ENCODE measurements at regions not wholly inside any gene's neighbourhood (a gene's known extent, or its start where the extent isn't known, plus 50 kb on each side); places are given as distances from the start of the nearest gene placed in this dataset.
A peak's percentile ranks its signal among the peaks of the same experiment; 100 is the strongest.

DNA sequence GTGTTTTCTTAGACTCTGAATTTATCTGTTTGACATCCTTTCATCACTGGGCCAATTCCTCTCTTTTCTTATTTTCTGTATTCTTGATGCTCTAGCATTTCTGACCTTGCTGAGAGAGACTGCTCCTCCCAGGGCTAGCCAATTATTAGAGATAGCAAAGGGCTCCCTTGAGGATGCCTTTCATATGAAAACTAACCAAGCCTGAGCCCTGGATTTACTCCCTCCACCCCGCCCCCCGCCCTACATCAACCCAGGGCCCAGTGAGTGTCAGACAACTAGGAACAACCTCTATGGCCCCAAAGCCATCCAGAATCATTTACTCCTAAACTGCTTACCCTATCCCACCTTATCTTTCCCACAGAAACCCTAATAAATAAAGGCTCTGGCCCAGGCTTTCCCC, 69.7 kb upstream of the LARS2 start:
- CTCF ChIA-PET = no interaction called here
- POLR2A ChIA-PET = no interaction called here
- peaks cover 0 to 4% (median 0%) of the 10 kb centered on the region in 5 experiments for H3K9me3 ChIP-seq (ENCODE audit: control extremely low read depth in 1 of 5, control insufficient read depth in 4 of 5, insufficient read depth in 2 of 5, low read depth in 1 of 5, low read length in 4 of 5)
- no peak for DNase-seq
- no peaks in the 10 kb centered on the region for H3K4me1 ChIP-seq (ENCODE audit: control extremely low read depth in 1 of 4, control insufficient read depth in 4 of 4, insufficient read depth in 4 of 4, low read length in 3 of 4)
- H3K4me3 ChIP-seq (ENCODE audit: control insufficient read depth in 1 of 7, extremely low read depth in 1 of 7, insufficient read depth in 4 of 7, low read depth in 2 of 7, low read length in 6 of 7) = no peak overlapping the region
- no peaks in the 10 kb centered on the region for H3K36me3 ChIP-seq (ENCODE audit: control insufficient read depth in 4 of 4, insufficient read depth in 4 of 4, low read length in 3 of 4)
- H3K27ac ChIP-seq (ENCODE audit: insufficient read depth in 1 of 2, low read depth in 1 of 2, low read length in 2 of 2, poor library complexity in 1 of 2, severe bottlenecking in 2 of 2) = no peak overlapping the region
- peaks cover 0 to 2% (median 0%) of the 10 kb centered on the region in 5 experiments for H3K27me3 ChIP-seq (replicated peaks in 2 of 5; ENCODE audit: control insufficient read depth in 4 of 5, insufficient read depth in 5 of 5, low read length in 4 of 5)
- WGBS (ENCODE audit: insufficient coverage) = no CpG with 5 or more reads among the region's 2 CpGs

GRCh38 chr3:45319231-45319995, 69.0 kb upstream of the LARS2 start:
- no peak overlapping the region for H3K4me3 ChIP-seq (ENCODE audit: control insufficient read depth in 1 of 7, extremely low read depth in 1 of 7, insufficient read depth in 4 of 7, low read depth in 2 of 7, low read length in 6 of 7)
- no peaks in the 10 kb centered on the region for H3K4me1 ChIP-seq (ENCODE audit: control extremely low read depth in 1 of 4, control insufficient read depth in 4 of 4, insufficient read depth in 4 of 4, low read length in 3 of 4)
- DNase-seq = no peak
- no peak overlapping the region for H3K27ac ChIP-seq (ENCODE audit: insufficient read depth in 1 of 2, low read depth in 1 of 2, low read length in 2 of 2, poor library complexity in 1 of 2, severe bottlenecking in 2 of 2)
- ChIA-PET POLR2A (no interaction called here), CTCF (no interaction called here)
- 95% methylated on average over 7 of the region's 10 CpGs for WGBS (ENCODE audit: insufficient coverage)
- peaks cover 0 to 2% (median 0%) of the 10 kb centered on the region in 5 experiments for H3K27me3 ChIP-seq (replicated peaks in 2 of 5; ENCODE audit: control insufficient read depth in 4 of 5, insufficient read depth in 5 of 5, low read length in 4 of 5)
- peaks cover 0 to 3% (median 0%) of the 10 kb centered on the region in 5 experiments for H3K9me3 ChIP-seq (ENCODE audit: control extremely low read depth in 1 of 5, control insufficient read depth in 4 of 5, insufficient read depth in 2 of 5, low read depth in 1 of 5, low read length in 4 of 5)
- no peaks in the 10 kb centered on the region for H3K36me3 ChIP-seq (ENCODE audit: control insufficient read depth in 4 of 4, insufficient read depth in 4 of 4, low read length in 3 of 4)

- ChIA-PET POLR2A (no interaction called here), CTCF (no interaction called here)
- Histone ChIP-seq H3K27me3 (replicated peaks in 2 of 5; ENCODE audit: control insufficient read depth in 4 of 5, insufficient read depth in 5 of 5, low read length in 4 of 5) (peaks cover 0 to 2% (median 0%) of the 10 kb centered on the region in 5 experiments), H3K27ac (ENCODE audit: insufficient read depth in 1 of 2, low read depth in 1 of 2, low read length in 2 of 2, poor library complexity in 1 of 2, severe bottlenecking in 2 of 2) (no peak overlapping the region), H3K4me1 (ENCODE audit: control extremely low read depth in 1 of 4, control insufficient read depth in 4 of 4, insufficient read depth in 4 of 4, low read length in 3 of 4) (no peaks in the 10 kb centered on the region), H3K9me3 (ENCODE audit: control extremely low read depth in 1 of 5, control insufficient read depth in 4 of 5, insufficient read depth in 2 of 5, low read depth in 1 of 5, low read length in 4 of 5) (peaks cover 0 to 3% (median 0%) of the 10 kb centered on the region in 5 experiments), H3K36me3 (ENCODE audit: control insufficient read depth in 4 of 4, insufficient read depth in 4 of 4, low read length in 3 of 4) (no peaks in the 10 kb centered on the region), H3K4me3 (ENCODE audit: control insufficient read depth in 1 of 7, extremely low read depth in 1 of 7, insufficient read depth in 4 of 7, low read depth in 2 of 7, low read length in 6 of 7) (no peak overlapping the region)
- 100% methylated on average over 2 of the region's 3 CpGs for WGBS (ENCODE audit: insufficient coverage)
- no peak for DNase-seq
Observed at GRCh38 chr3:45319996-45320305, 68.4 kb upstream of the LARS2 start.

GRCh38 chr3:45320986-45321385, 67.4 kb upstream of the LARS2 start:
- Histone ChIP-seq H3K27me3 (replicated peaks in 2 of 5; ENCODE audit: control insufficient read depth in 4 of 5, insufficient read depth in 5 of 5, low read length in 4 of 5) (no peaks in the 10 kb centered on the region), H3K4me1 (ENCODE audit: control extremely low read depth in 1 of 4, control insufficient read depth in 4 of 4, insufficient read depth in 4 of 4, low read length in 3 of 4) (no peaks in the 10 kb centered on the region), H3K36me3 (ENCODE audit: control insufficient read depth in 4 of 4, insufficient read depth in 4 of 4, low read length in 3 of 4) (no peaks in the 10 kb centered on the region), H3K4me3 (ENCODE audit: control insufficient read depth in 1 of 7, extremely low read depth in 1 of 7, insufficient read depth in 4 of 7, low read depth in 2 of 7, low read length in 6 of 7) (no peak overlapping the region), H3K27ac (ENCODE audit: insufficient read depth in 1 of 2, low read depth in 1 of 2, low read length in 2 of 2, poor library complexity in 1 of 2, severe bottlenecking in 2 of 2) (no peak overlapping the region), H3K9me3 (ENCODE audit: control extremely low read depth in 1 of 5, control insufficient read depth in 4 of 5, insufficient read depth in 2 of 5, low read depth in 1 of 5, low read length in 4 of 5) (no peaks in the 10 kb centered on the region)
- ChIA-PET POLR2A (no interaction called here), CTCF (interaction anchor here (1.3 kb wide), 1 partner anchor 83 kb away, joined by 3 read pairs; no protein-coding TSS in a partner anchor)
- WGBS (ENCODE audit: insufficient coverage) = 46% methylated on average over 5 of the region's 5 CpGs
- no peak for DNase-seq

- DNase-seq = peak in 2 of 3 donors; percentile 54 to 77
- Histone ChIP-seq H3K4me1 (ENCODE audit: control extremely low read depth in 1 of 4, control insufficient read depth in 4 of 4, insufficient read depth in 4 of 4, low read length in 3 of 4) (no peaks in the 10 kb centered on the region), H3K27me3 (replicated peaks in 2 of 5; ENCODE audit: control insufficient read depth in 4 of 5, insufficient read depth in 5 of 5, low read length in 4 of 5) (no peaks in the 10 kb centered on the region), H3K27ac (ENCODE audit: insufficient read depth in 1 of 2, low read depth in 1 of 2, low read length in 2 of 2, poor library complexity in 1 of 2, severe bottlenecking in 2 of 2) (no peak overlapping the region), H3K4me3 (ENCODE audit: control insufficient read depth in 1 of 7, extremely low read depth in 1 of 7, insufficient read depth in 4 of 7, low read depth in 2 of 7, low read length in 6 of 7) (no peak overlapping the region), H3K9me3 (ENCODE audit: control extremely low read depth in 1 of 5, control insufficient read depth in 4 of 5, insufficient read depth in 2 of 5, low read depth in 1 of 5, low read length in 4 of 5) (no peaks in the 10 kb centered on the region), H3K36me3 (ENCODE audit: control insufficient read depth in 4 of 4, insufficient read depth in 4 of 4, low read length in 3 of 4) (no peaks in the 10 kb centered on the region)
- ChIA-PET CTCF (interaction anchor here (1.3 kb wide), 1 partner anchor 82 kb away, joined by 3 read pairs; no protein-coding TSS in a partner anchor), POLR2A (interaction anchor here (0.6 kb wide), 1 partner anchor 1673 kb away, joined by 9 read pairs; no protein-coding TSS in a partner anchor)
- WGBS (ENCODE audit: insufficient coverage) = 82% methylated on average over 8 of the region's 11 CpGs
Observed at GRCh38 chr3:45321607-45322391, 66.6 kb upstream of the LARS2 start.

- no peak overlapping the region for H3K4me3 ChIP-seq (ENCODE audit: control insufficient read depth in 1 of 7, extremely low read depth in 1 of 7, insufficient read depth in 4 of 7, low read depth in 2 of 7, low read length in 6 of 7)
- DNase-seq = no peak
- no peaks in the 10 kb centered on the region for H3K4me1 ChIP-seq (ENCODE audit: control extremely low read depth in 1 of 4, control insufficient read depth in 4 of 4, insufficient read depth in 4 of 4, low read length in 3 of 4)
- no peak overlapping the region for H3K27ac ChIP-seq (ENCODE audit: insufficient read depth in 1 of 2, low read depth in 1 of 2, low read length in 2 of 2, poor library complexity in 1 of 2, severe bottlenecking in 2 of 2)
- CTCF ChIA-PET = no interaction called here
- no peaks in the 10 kb centered on the region for H3K9me3 ChIP-seq (ENCODE audit: control extremely low read depth in 1 of 5, control insufficient read depth in 4 of 5, insufficient read depth in 2 of 5, low read depth in 1 of 5, low read length in 4 of 5)
- H3K36me3 ChIP-seq (ENCODE audit: control insufficient read depth in 4 of 4, insufficient read depth in 4 of 4, low read length in 3 of 4) = no peaks in the 10 kb centered on the region
- H3K27me3 ChIP-seq (replicated peaks in 2 of 5; ENCODE audit: control insufficient read depth in 4 of 5, insufficient read depth in 5 of 5, low read length in 4 of 5) = peaks cover 0 to 2% (median 0%) of the 10 kb centered on the region in 5 experiments
- POLR2A ChIA-PET = interaction anchor here (0.6 kb wide), 1 partner anchor 1674 kb away, joined by 9 read pairs; no protein-coding TSS in a partner anchor
- WGBS (ENCODE audit: insufficient coverage) = 100% methylated on average over 3 of the region's 4 CpGs
Observed at GRCh38 chr3:45322616-45323015, 65.8 kb upstream of the LARS2 start.

- CTCF ChIA-PET = no interaction called here
- Histone ChIP-seq H3K4me1 (ENCODE audit: control extremely low read depth in 1 of 4, control insufficient read depth in 4 of 4, insufficient read depth in 4 of 4, low read length in 3 of 4) (peaks cover 0 to 2% (median under 1%) of the 10 kb centered on the region in 4 experiments), H3K27me3 (replicated peaks in 2 of 5; ENCODE audit: control insufficient read depth in 4 of 5, insufficient read depth in 5 of 5, low read length in 4 of 5) (peaks cover 0 to 2% (median 0%) of the 10 kb centered on the region in 5 experiments), H3K4me3 (ENCODE audit: control insufficient read depth in 1 of 7, extremely low read depth in 1 of 7, insufficient read depth in 4 of 7, low read depth in 2 of 7, low read length in 6 of 7) (no peak overlapping the region), H3K27ac (ENCODE audit: insufficient read depth in 1 of 2, low read depth in 1 of 2, low read length in 2 of 2, poor library complexity in 1 of 2, severe bottlenecking in 2 of 2) (no peak overlapping the region), H3K36me3 (ENCODE audit: control insufficient read depth in 4 of 4, insufficient read depth in 4 of 4, low read length in 3 of 4) (no peaks in the 10 kb centered on the region), H3K9me3 (ENCODE audit: control extremely low read depth in 1 of 5, control insufficient read depth in 4 of 5, insufficient read depth in 2 of 5, low read depth in 1 of 5, low read length in 4 of 5) (no peaks in the 10 kb centered on the region)
- POLR2A ChIA-PET = no interaction called here
- no peak for DNase-seq
- WGBS (ENCODE audit: insufficient coverage) = 89% methylated on average over 3 of the region's 4 CpGs
Observed at GRCh38 chr3:45325676-45326075, 62.7 kb upstream of the LARS2 start.

Data from common myeloid progenitor, CD34-positive (primary cell).